Fibroblast of pulmonary artery (primary cell): ENCODE measurements at regions not wholly inside any gene's neighbourhood (a gene's known extent, or its start where the extent isn't known, plus 50 kb on each side); places are given as distances from the start of the nearest gene placed in this dataset.

Source experiments
- DNase-seq: peaks from one replicate; pipeline ENCODE4 v3.0.0-alpha.2; 2010; ENCODE audit warnings: low read depth
- H3K4me3 ChIP-seq: replicated peaks from 2 replicates; pipeline ENCODE4 v1.5.1; 2011; ENCODE audit warnings: low read depth, mild to moderate bottlenecking, control low read depth, low read length, moderate library complexity
- TF ChIP-seq, protein P1 (sequence below): IDR thresholded peaks from 2 replicates; pipeline ENCODE4 v1.5.1; 2011; ENCODE audit warnings: mild to moderate bottlenecking, control low read depth, low read length, inconsistent platforms; ENCODE audit errors: missing control alignments

DNA sequence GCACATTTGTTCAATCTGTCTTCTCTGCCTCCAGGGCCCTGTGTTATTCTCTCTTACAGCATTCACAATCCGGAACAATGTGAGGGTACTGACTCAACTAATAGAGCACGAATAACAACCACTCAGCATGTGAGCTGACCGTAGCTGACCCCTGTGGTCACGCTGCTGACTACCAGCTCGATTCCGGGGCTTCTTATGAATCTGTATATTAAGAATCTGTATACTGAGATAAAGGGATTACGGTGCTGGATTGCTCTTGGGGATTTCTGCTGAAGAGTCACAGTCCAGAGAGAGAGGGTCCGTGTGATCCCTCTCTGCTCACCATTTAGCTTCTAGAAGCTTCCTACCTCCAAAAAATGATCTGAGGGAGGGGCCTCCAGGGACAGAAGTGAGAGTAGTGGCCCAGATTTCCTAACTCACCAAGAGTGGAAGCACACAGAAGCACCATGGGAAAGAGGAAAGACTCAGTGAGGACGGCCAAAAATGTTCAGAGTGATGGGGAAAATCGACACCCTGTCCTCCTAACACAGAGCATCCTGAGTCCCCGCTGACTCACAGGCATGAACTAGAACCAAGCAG lies 156.2 kb downstream of the THBS2 start:
- TF ChIP-seq, protein P1, sequence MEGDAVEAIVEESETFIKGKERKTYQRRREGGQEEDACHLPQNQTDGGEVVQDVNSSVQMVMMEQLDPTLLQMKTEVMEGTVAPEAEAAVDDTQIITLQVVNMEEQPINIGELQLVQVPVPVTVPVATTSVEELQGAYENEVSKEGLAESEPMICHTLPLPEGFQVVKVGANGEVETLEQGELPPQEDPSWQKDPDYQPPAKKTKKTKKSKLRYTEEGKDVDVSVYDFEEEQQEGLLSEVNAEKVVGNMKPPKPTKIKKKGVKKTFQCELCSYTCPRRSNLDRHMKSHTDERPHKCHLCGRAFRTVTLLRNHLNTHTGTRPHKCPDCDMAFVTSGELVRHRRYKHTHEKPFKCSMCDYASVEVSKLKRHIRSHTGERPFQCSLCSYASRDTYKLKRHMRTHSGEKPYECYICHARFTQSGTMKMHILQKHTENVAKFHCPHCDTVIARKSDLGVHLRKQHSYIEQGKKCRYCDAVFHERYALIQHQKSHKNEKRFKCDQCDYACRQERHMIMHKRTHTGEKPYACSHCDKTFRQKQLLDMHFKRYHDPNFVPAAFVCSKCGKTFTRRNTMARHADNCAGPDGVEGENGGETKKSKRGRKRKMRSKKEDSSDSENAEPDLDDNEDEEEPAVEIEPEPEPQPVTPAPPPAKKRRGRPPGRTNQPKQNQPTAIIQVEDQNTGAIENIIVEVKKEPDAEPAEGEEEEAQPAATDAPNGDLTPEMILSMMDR: no peak
- peak; percentile 97 for DNase-seq
- H3K4me3 ChIP-seq: no peak overlapping the region

DNA sequence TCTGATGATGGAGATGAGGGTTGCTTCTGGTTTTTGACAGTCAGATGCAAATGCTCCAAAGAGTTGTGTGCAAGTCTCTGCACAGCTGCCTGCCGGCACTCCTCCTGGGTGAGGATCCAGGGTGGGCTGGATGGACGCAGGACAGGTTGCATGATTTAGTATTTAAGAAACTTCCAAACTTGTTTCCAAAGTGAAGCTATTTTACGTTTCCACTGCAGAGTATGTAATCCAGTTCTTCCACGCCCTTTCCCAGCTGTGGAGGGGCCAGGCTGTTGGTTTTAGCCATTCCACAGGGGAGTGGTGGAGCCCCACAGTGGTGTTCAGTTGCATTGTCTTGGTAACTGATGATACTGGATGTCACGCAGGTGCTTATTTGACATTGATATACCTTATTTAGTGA lies 157.3 kb downstream of the THBS2 start:
- DNase-seq: no peak
- H3K4me3 ChIP-seq: no peak overlapping the region
- TF ChIP-seq, protein P1: no peak

DNA sequence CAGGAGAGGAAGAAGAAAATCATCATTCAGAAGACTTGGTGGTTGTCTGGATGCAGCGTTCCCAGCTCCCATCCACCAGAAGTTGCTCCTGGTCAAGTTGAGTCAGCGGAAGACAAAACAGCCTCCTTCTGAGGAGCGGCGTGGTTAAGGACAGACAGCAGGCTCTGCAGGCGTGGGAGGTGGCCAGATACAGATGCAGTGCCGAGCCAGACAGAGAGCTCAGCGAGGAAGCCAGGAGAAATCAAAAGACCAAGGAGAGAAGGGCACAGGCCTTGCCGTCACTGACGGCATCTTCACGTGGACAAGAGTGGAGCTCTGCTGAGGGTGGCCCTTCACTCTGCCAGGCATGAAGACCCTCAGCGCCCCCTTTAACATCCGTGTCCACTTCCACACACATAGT lies 158.5 kb downstream of the THBS2 start:
- no peak overlapping the region for H3K4me3 ChIP-seq
- DNase-seq: no peak
- TF ChIP-seq, protein P1: no peak

DNA sequence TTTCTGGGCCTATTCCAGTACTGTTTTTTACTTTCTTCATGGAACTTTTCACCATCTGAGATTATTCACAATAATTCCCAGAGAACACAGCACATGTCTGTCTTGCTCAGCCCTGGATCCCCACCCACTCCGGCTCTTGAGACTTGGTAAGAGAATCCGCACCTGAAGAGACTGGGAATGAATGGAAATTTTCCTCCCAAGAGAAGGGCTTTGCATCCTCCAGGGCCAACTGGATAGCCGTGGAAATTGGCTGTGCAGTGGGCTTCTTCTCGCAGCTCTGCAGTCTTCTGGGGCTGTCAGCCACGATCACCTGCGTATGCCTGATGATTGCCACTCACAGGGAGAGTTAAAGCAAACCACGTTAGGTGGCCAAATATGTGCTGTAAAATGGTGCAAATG lies 159.1 kb downstream of the THBS2 start:
- no peak overlapping the region for H3K4me3 ChIP-seq
- no peak for DNase-seq
- TF ChIP-seq, protein P1: no peak

DNA sequence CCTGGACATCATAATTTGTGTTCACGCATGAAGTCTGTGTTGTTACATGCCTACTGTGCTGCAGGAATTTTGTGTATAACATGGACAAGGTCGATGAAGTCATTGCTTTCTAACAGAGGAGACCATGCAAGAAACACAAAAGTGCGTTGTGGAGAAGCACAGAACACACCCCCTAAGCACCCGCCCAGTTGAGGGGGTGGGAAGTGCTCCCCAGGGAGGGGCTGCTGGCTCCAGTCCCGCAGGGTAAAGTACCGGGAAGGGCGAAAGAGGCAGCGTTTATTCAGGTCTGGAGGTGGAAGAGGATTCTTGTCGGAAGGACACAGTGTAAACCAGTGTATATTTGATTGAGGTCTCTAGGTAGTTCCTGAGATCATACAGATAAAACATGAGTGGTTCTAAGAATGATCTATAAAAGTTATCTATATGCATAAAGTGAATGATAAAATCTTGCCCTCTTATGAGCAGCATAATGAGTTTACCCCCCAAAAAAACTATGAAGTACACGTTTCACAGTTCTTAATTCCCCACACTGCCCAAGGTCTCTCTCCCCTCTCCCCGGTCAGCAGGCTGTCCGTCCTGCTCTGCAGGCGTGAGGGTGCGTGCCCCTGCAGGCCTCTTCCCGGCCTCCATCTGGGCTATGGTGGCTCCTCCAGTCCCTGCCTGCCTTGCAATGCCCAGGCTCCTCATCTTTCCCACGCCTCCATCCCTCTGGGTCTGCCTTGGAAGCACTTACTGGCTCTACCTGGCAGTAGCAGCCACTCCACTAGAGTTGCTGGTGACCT lies 159.7 kb downstream of the THBS2 start:
- no peak for DNase-seq
- no peak overlapping the region for H3K4me3 ChIP-seq
- TF ChIP-seq, protein P1: no peak

DNA sequence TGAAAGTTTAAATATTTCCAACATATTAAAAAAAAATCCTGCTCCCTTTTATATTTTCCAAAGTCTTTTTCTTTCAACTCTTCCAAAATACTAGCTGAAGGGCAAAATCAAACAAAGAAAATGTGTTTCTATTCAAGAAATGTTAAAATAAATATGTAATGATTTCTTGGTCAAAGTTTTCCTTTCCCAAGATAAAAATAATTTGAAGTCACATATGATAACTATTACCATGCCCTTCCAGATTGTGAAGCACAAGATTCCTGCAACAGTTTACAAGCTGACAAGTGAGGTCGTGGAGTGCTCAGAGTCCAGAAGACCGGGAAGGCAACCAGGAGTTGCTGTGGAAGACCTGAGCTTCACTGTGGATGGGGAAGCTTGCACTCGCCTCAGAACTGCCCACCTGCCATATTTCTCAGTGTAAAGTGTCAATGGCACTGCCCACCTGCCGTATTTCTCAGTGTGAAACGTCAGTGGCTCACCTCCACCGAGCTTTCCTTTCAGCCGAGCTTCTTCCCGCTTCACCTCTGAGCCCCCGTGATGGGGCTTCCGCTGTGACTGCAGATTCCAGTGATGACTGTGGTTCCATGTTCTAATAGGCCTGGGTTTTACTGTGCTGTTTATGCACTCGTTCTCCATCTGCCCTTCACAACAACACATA lies 160.5 kb downstream of the THBS2 start:
- TF ChIP-seq, protein P1: no peak
- H3K4me3 ChIP-seq: no peak overlapping the region
- DNase-seq: no peak
